ENCODE measurements at regions not wholly inside any gene's neighbourhood (a gene's known extent, or its start where the extent isn't known, plus 50 kb on each side); places are given as distances from the start of the nearest gene placed in this dataset.

DNA sequence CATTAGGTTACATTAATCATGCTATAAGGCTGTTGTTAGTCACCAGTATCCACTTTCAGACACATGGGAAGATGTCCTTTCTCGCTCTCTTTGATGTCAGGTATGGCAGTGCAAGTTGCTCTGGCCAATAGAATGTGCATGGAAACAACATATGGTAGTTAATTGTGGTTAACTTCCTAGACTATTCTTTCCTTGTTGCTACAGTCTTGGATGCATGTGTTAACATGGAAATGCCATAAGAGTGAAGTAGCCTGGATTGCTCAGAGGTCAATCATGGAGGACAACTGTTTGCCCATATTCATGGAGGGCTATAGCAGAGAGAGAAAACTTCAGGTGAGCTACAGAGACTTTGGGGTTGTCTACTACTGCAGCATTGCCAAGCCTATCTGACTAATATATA is 245.8 kb upstream of the GAS1 start:
- Histone ChIP-seq H3K79me2 (ENCODE audit: insufficient read depth, low read length) (no peaks in the 10 kb centered on the region), H3K27me3 (ENCODE audit: insufficient read depth, low read length) (no peaks in the 10 kb centered on the region), H2AFZ (ENCODE audit: low read length) (no peak overlapping the region), H4K91ac (ENCODE audit: insufficient read length, low read depth, low read length) (no peak overlapping the region), H3K79me1 (ENCODE audit: insufficient read depth, low read depth, low read length, poor library complexity, severe bottlenecking) (no peaks in the 10 kb centered on the region), H2BK15ac (ENCODE audit: low read depth, low read length) (no peak overlapping the region), H3K9me3 (ENCODE audit: control insufficient read depth, low read depth, low read length) (no peaks in the 10 kb centered on the region), H3K14ac (ENCODE audit: insufficient read depth, low read length) (no peak overlapping the region), H3K4me1 (ENCODE audit: insufficient read depth, low read length) (peaks cover 6% of the 10 kb centered on the region), H3K4me2 (ENCODE audit: insufficient read depth, insufficient read length, low read length) (no peak overlapping the region), H2BK20ac (ENCODE audit: low read depth, low read length, poor library complexity, severe bottlenecking) (no peak overlapping the region), H3T11ph (ENCODE audit: low read length) (no peak overlapping the region), H3K23me2 (ENCODE audit: insufficient read length, low read depth, low read length, poor library complexity, severe bottlenecking) (no peaks in the 10 kb centered on the region), H4K20me1 (ENCODE audit: control insufficient read depth, insufficient read depth, insufficient read length) (no peaks in the 10 kb centered on the region), H2BK5ac (ENCODE audit: insufficient read length, low read length) (no peak overlapping the region), H3K27ac (ENCODE audit: insufficient read length, low read depth, low read length) (no peak overlapping the region), H3K9ac (ENCODE audit: extremely low read depth, insufficient read length, low read length) (no peak overlapping the region), H4K5ac (ENCODE audit: insufficient read length, low read depth, low read length) (no peak overlapping the region), H3K4ac (ENCODE audit: low read depth, low read length) (no peak overlapping the region), H4K8ac (replicated peaks; ENCODE audit: insufficient read length, low read depth, low read length) (no peak overlapping the region), H2BK12ac (ENCODE audit: insufficient read length, low read depth, low read length) (no peak overlapping the region), H3K18ac (ENCODE audit: insufficient read length, low read depth, low read length) (no peak overlapping the region), H3K23ac (ENCODE audit: insufficient read length, low read depth, low read length) (no peak overlapping the region), H2AK5ac (ENCODE audit: insufficient read length, low read length) (no peak overlapping the region), H3K56ac (ENCODE audit: insufficient read length, low read depth, low read length) (no peak overlapping the region), H2BK120ac (ENCODE audit: low read depth, low read length, poor library complexity, severe bottlenecking) (no peak overlapping the region)
- Mint-ChIP-seq H3K27ac (no peak overlapping the region), H3K4me3 (no peak overlapping the region), H3K9me3 (no peaks in the 10 kb centered on the region), H3K4me1 (peaks cover 6 to 17% of the 10 kb centered on the region in 2 experiments), H3K36me3 (ENCODE audit: insufficient read depth in 1 of 3, low read depth in 3 of 3) (no peaks in the 10 kb centered on the region), H3K27me3 (ENCODE audit: low read depth) (peaks cover 13% of the 10 kb centered on the region)
- no peak for TF ChIP-seq CTCF (conservative IDR thresholded peaks at IDR 0.05)
- no peak for DNase-seq
- WGBS (ENCODE audit: extremely low coverage, insufficient read length, low lambda C conversion rate) = no CpG with 5 or more reads among the region's 1 CpG
